ENCODE measurements at regions not wholly inside any gene's neighbourhood (a gene's known extent, or its start where the extent isn't known, plus 50 kb on each side); places are given as distances from the start of the nearest gene placed in this dataset.

DNA sequence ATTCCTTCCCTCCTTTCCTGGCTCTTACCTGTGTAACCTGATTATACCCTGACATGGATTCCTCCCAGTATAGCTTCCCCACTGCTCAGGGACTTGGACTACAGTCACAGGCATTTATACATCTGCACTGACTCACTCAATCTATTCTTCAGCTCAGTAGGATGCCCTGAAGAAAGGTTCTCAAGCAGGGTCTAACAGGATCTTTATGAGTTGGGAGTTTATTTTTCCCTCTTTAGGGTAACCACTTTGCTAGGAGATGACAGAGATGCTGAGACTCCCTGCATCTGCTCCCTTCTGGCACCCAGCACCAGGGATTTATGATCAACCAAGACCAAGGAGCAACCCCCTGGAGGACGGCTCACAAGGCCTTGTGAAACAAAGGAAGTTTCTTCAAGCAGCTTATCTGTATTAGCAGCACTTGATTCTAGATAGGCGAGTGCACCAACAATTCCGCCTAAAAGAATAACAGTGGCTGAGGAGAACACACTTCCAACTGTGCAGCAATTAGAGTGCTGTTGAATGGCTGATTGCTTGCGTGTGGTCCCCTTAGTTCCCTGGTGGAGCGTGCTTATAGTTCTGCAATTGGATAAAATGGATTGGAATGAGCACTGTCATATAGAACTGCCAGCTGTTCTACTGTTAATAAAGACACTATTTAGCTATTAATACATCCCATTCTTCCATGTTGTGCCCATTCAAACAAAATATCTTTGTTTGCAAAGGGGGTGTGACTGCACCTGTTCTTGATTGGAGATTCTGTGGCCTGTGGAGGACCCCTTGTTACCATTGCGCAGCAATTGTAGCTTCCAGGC, 482.6 kb downstream of the ZNF608 start:
- DNase-seq (ENCODE audit: low read depth), result no peak

DNA sequence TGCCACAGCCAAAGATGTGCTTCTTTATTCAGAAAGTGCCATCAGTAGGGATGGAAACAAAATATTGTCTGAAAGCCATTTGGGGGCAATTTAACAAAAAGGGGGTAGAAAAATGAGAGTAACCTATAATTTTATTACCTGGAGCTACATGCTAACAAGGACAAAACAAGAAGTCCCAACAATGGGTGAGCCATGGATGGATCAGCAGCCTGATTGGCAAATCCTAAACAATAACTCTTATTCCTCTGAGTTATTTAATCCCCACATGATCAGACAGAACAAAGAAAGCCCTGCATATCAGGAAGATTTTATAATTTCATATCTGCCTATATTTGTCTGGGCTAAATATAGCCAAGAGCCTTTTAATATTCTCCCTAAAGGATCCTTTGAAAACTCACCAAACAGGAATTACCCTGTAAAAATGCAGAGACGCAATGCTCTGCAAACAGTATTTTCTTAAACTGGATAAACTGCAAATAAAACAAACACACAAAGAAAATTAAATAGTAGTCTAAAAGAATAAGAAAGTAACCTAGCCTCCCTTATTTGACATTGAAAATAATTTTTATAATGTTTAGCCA, 483.4 kb downstream of the ZNF608 start:
- DNase-seq (ENCODE audit: low read depth), result no peak

DNA sequence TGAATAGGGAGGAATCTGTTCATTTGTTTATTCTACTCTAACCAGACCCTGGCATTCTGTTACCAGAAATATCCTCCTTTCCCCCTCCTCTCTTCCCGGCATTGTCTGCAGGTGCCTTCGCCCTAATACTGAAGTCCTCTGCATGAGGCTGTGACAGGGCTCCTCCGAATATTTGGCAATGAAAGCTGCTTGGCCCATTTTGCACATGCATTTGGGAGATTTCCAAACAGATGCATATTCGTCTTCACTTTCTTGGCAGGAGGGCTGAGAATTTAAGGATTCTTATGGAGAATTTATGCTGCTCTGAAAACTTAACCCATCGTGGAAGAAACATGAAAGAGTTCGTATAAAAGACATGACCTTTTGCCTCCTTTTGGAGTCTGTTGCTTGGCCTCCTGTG, 484.0 kb downstream of the ZNF608 start:
- DNase-seq (ENCODE audit: low read depth), result no peak

- DNase-seq (ENCODE audit: low read depth), result no peak
Observed at GRCh38 chr5:124261848-124262247, 484.6 kb downstream of the ZNF608 start.

GRCh38 chr5:124260921-124261515, 485.4 kb downstream of the ZNF608 start:
- no peak for DNase-seq (ENCODE audit: low read depth)

GRCh38 chr5:124259017-124259416, 487.4 kb downstream of the ZNF608 start:
- DNase-seq (ENCODE audit: low read depth), result no peak

- no peak for DNase-seq (ENCODE audit: low read depth)
Observed at GRCh38 chr5:124257048-124257447, 489.4 kb downstream of the ZNF608 start.

DNA sequence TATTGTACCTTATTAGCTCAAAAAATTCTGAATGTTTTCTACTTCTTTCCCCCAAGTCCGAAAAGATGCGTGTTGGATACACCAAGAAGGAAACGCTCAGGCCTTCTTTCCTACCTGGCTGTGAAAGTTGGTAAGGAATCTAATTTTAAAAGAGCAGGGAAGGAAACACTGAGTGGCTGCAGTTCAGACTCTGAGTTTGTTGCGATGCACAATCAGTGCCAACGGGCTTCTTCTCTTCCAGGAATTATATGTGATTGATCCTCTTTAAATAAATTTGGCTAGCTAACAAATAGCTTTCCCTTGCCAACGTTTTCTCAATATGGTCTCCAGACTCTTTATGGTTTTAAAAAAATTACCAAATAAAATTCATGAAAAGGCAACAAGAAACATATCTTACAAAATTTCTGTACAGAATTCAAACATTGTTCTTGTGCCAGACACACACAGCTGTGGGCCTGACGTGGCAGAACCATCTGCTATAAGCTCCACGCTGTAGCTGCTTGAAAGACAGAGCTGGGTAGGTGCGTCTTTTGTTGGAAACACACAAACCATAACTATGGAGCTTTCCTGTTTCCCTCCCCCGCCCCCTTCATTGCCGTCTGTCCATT, 493.1 kb downstream of the ZNF608 start:
- DNase-seq (ENCODE audit: low read depth), result no peak

DNA sequence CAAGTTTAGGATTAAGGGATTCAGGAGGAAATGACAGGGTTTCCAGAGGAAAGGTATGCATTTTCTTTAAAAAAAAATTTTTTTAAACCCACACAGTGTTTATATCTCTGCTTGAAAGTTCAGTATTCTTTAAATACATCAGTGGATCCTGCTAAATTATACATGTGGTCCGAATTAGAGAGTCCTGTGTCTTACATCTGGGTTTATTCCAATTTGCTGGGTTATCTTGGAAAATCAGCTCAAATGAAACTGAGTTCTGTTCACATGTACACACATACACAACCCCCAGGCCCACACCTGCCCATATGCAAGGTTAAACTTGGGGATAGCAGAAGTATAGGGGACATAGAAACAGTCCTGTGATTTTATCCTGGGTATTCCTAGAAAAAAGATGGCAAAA, 493.7 kb downstream of the ZNF608 start:
- DNase-seq (ENCODE audit: low read depth), result no peak

- DNase-seq (ENCODE audit: low read depth), result no peak
Observed at GRCh38 chr5:124252191-124252638, 494.2 kb downstream of the ZNF608 start.

- no peak for DNase-seq (ENCODE audit: low read depth)
Observed at GRCh38 chr5:124245276-124245675, 501.2 kb downstream of the ZNF608 start.

DNA sequence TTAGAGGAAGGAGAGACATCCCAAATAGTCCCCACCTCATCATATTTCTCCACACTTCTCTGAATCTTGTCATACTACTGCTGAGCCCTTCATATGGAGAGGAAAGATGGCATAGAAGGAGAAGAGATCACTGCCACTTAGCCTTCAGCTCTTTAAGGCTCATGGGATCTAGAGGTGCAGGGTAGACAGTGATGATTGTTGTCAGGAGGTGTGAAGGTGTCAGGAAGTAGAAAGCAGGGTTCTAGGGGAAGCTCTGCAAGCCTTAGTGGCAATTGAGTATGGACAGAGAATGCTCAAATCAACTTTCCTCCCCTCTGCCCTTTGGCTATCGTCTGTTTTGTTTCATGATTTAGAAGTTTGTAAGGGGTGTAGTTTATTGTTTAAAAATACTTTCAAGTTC, 505.7 kb downstream of the ZNF608 start:
- DNase-seq (ENCODE audit: low read depth), result no peak

GRCh38 chr5:124239572-124239971, 506.9 kb downstream of the ZNF608 start:
- DNase-seq (ENCODE audit: low read depth), result no peak

DNA sequence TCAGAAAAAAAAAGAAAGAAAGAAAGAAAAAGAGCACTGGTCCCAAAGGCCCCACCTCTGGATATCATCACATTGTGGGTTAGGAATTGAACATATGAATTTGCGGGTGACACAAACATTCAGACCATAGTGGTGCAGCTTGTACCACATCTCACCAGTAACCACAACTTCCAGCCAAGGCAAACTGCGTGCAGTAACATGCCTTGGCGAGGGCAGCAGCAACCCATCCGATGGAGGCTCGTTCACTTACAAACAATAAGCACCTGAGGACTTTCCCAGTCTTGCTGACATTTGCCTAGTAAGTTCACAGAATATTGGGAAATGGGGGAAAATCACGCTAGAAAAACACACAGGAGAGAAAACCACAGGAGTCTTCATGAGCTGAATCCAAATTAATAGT, 508.1 kb downstream of the ZNF608 start:
- no peak for DNase-seq (ENCODE audit: low read depth)

DNA sequence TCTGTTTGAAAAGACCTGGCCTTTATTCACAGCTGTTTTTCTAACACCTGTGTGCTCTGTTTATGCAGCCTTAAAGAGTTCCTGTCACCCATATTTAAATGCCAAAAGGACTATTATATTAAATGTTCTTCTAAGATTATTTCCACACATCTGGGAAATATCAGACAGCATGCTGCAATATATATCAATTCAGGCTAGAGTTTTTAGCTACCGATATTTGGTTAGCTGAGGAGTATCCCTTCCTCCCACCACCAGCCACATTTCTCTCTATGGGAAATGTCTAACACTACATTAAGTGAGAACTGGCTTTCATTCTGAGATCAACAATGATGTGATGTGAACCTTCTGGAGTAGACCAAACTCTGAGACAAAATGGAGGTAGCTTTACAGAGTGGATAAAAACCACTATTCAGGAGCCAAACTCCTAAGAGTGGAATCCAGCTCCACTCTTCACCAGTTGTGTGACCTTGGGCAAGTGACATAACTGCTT, 509.2 kb downstream of the ZNF608 start:
- DNase-seq (ENCODE audit: low read depth), result no peak

- no peak for DNase-seq (ENCODE audit: low read depth)
Observed at GRCh38 chr5:124236361-124237205, 509.9 kb downstream of the ZNF608 start.

- no peak for DNase-seq (ENCODE audit: low read depth)
Observed at GRCh38 chr5:124235576-124235975, 510.9 kb downstream of the ZNF608 start.

- DNase-seq (ENCODE audit: low read depth), result no peak
Observed at GRCh38 chr5:124234770-124235562, 511.5 kb downstream of the ZNF608 start.

- DNase-seq (ENCODE audit: low read depth), result no peak
Observed at GRCh38 chr5:124234022-124234769, 512.2 kb downstream of the ZNF608 start.

- no peak for DNase-seq (ENCODE audit: low read depth)
Observed at GRCh38 chr5:124232515-124232914, 513.9 kb downstream of the ZNF608 start.

All from activated T-helper 9 cell treated with anti-CD3 and anti-CD28 coated beads, Interleukin-2, amount 50 U/mL, for 16 hours (primary cell).